Stimulated activated CD4-positive, alpha-beta T cell treated with anti-CD3 and anti-CD28 coated beads, Interleukin-15, amount 100 ng/mL, for 48 hours (primary cell): ENCODE measurements at regions not wholly inside any gene's neighbourhood (a gene's known extent, or its start where the extent isn't known, plus 50 kb on each side); places are given as distances from the start of the nearest gene placed in this dataset.

ENCODE experiments used
- DNase-seq, 2 donors: peaks; one replicate each; pipeline ENCODE4 v3.0.0-alpha.2; 2020; ENCODE audit warnings: low read depth in 2 of 2

DNA sequence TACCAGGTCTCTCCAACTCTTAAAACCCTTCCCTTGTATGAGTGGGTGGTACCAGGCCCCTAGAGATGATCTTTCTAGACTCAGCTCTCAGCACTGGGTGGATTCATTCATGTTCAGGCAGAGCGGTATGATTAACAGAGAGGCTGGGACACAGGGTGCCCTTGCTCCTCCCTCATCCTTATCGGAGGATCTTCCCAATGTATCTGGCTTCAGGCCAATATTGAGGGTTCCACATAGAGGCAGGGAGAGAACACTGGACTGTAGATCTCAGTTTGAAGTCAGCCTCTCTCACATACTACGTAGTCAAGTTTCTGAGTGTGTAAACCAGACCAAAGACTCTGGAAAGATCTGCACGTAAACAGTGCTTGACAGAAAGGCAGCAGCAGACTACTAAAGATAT, 366.2 kb downstream of the DHX35 start:
- no peak for DNase-seq

DNA sequence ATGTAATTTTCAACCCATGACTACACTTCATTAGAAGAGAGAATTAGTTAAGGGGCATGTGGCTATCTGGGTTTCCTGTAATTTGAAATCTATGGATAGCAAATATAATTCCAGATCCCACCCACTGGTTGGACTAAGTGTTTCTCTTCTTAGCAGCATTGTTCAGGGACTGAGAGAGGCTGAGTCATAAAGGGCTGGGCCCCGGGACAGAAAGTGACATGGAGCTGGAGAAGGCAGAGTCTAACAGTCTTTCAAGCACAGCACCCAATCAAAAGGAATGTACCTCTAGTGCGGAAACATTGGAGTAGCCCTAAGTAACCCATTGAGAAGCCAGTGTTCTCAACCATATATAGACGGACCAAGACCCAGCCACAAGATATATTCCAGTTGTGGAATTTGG, 363.9 kb downstream of the DHX35 start:
- DNase-seq, result no peak

GRCh38 chr20:39318911-39319310, 356.8 kb downstream of the DHX35 start:
- DNase-seq, result no peak

DNA sequence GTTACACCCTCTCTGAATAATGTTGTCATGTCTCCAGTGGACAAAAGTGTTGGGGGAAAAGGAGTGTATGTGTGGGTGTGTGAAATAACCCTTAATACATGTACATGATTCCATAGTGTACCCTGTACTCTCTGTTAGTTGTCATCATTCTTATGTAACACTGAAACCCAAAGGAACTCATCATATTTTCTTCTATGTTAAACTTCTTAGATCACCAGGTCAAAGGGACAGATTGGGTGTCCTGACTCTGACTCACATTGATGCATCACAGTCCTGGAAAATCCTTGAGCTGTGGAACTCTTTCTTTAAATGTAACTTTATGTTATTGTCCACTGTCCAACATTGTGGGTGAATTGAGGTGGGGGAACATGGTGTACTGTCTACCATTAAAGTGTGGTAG, 350.5 kb downstream of the DHX35 start:
- no peak for DNase-seq

DNA sequence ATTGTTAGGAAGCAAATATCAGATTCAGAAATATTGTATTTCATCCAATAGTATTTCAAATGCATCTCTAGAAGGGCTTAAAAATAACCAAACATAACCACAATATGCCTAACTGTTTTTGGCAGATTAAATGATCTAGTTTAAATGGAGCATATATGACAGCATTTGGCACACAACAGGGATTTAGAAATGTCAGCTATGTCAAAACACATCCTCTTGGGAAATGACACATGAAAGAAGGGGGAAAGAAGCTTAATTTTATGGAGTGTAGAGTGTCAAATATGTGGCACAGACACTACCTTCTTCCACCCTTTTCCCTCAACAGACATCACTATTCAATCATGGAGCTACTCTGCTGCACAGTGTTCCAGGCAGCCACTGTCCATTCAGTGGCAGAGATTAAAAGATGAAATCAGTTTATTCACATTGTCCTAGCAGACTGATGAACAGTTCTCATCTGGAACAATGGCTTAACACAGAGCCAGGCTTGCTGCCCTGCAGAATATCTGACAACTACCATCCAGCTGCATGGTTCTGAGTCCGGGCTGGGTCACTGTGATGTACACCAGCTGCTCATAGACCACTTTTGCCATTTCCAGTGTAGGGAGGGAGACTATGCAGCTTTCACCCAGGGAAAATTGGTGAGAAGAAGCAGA, 349.8 kb downstream of the DHX35 start:
- no peak for DNase-seq

- DNase-seq, result no peak
Observed at GRCh38 chr20:39310363-39310995, 348.3 kb downstream of the DHX35 start.

DNA sequence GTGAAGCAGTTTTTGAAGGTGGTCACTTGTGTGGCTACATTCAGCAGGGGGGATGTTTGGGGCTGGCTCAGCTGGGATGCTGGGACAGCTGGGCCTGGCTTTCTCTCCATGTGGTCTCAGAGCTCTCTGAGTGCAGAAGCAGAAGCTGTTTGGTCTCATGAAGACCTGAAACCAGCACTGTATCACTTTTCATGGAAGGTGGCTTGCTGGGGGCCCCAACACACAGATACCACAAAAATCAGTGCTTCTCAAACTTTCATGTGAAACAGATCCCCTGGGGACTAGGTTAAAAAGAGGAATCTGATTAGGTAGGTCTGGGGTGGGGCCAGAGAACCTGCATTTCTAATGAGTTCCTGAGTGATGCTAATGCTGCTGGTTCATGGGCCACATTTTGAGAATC, 347.3 kb downstream of the DHX35 start:
- DNase-seq, result no peak

DNA sequence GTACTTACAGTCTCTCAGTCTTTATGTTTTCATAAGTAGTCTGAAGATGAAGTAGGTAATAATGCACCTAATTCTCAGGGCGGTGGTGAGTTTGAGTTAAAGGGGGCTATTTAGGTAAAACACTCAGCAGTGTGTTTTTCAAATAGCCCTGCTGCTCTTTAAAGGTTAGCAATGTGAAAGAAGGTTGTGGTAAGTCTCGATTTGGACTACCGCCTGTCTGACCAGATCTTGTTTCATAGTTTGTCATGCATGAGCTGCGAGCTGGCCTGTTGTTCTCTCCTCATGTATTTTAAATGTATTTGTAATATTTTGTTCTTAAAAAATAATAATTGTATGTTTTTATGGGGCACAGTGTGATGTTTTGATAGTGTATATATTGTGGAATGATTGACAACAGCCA, 340.2 kb downstream of the DHX35 start:
- DNase-seq, result no peak

- no peak for DNase-seq
Observed at GRCh38 chr20:39299783-39300182, 337.6 kb downstream of the DHX35 start.

GRCh38 chr20:39298571-39299506, 336.7 kb downstream of the DHX35 start:
- no peak for DNase-seq

- no peak for DNase-seq
Observed at GRCh38 chr20:39298121-39298520, 336.0 kb downstream of the DHX35 start.

DNA sequence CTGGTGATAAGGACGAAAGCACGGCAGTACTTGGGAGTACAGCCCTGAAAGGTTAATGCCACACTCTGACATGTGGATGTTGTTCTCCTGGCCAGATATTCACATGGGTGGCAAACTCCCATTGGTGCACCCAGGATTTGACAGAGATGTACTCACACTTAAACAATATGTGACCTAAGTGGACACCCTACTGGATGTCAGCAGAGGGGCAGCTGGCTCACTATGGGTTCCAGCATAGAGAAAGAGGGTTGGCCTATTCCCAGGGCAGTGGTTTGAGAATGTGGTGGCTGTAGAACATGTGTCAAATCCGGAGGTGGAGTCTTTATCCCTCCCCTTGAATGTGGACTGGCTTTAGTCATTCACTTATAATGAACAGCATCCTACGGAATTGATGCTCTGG, 333.2 kb downstream of the DHX35 start:
- no peak for DNase-seq

DNA sequence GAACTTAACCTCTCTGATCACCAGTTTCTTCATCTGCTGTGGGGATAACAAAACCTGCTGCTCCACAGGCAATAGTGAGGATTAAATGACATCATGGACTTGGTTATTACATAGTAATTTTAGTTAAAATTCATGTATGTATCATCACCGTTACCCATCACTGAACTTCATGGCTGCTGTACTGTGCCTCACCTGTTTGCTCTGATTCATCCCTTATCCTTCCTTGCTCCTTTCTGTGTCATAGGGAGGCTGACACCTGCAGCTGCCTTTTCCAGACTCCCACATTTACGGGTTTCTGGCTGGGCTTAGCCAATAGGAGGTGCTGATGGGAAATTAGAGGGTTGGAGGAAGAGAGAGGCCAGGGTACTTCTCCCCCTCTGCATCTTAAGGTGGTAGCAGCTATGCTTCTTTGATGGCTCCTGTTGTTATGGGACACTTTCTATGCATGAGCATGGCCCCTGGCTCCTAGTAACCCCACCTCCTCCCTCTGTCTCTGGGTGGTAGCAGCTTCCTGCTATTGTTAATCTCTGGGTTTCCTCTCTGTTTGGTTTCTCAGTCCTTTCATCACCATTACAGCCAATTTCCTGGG, 332.1 kb downstream of the DHX35 start:
- DNase-seq, result no peak

DNA sequence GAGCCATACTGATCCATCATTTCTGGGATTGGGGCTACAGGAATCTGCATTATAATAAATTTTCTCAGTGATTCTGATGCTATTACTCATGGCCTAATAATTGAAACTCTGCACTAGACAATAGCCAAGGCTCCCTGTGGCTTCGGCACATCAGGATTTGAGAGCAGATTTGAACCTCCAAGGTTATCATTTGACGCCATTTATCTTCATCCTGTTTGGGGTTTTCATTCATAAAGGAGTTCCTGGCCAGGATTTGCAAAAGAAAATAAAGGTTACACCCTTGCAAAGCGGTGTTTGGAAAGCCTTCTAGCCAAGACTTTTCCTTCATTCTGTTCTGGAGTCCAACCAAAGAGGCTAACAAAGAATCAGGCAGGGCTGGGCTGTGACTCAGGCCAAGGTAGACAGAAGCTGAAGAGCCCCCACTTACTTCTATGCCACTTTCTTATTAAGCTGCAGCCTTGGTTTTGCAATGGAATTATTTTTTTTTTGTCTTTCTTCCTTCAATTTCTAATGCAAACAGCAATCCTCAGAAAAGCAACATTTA, 330.1 kb downstream of the DHX35 start:
- no peak for DNase-seq

DNA sequence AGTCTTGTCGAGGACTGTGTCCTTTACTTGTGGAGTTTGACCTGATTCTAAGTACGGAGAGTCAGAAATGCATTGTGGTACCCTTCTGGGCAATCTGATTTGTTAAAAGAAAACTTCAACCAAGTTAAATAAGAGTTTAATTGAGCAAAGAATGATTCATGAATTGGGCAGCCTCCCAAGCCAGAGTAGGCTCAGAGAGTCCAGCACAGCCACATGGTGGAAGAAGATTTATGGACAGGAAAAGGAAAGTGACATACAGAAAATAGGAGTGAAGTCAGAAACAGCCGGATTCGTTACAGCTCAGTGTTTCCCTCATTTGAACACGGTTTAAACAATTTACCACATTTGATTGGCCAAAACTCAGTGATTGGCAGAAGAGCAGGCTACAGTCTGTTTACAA, 329.2 kb downstream of the DHX35 start:
- no peak for DNase-seq

DNA sequence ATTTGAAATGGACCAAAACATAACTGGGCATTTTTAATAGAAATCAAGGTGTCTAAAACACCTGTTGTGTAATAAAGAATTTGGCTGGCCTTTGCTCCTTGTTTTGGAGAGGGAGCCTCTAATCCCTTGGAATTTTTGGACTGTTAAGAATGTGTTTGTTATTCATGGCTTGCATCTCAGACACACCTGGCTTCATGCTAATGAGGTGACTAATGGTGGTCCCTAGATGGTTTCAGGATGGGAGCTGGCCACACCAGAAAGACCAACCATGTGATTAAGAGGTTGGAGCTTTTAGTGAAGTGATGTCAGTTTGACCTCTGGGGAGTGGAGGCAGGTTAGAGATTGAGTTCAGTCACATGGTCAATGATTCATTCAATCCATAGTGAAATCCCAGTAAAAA, 328.4 kb downstream of the DHX35 start:
- DNase-seq, result no peak

GRCh38 chr20:39289831-39290230, 327.7 kb downstream of the DHX35 start:
- DNase-seq, result no peak

DNA sequence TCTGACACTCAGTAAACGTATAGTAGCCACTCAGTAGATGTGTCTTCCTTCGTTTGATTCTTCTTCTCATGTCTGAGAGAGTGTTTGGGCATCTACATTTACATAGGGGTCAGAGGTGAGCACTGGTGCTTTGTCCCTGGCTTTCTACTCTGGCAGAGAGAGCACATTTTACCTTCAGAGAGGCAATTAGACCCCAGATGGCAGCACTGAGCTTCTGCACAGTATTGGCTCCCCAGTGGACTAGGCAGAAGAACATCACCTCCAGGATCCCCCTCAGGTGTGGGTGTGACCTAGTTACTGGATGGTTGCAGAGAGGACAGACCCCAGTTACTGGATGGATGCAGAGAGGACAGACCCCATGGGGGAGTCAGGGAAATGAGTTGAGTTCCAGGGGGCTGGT, 327.2 kb downstream of the DHX35 start:
- no peak for DNase-seq

DNA sequence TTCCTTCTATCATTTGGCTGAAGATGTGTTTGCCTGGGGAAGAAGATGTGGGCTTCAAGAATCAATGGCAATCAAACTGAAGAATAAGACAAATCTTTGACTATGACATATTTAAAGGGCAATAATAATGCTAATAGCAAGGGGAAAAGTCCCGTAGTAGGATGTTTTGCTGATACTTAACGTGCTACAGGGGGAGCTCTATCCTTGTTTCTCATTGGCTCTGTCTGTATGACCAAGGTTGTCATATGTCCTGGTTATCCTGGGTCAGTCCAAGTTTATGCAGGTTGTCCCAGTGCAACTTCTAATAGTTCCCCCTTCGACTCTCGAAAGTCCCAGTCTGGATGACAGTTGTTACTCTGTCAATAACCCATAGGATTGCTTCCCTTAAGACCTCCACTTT, 321.3 kb downstream of the DHX35 start:
- DNase-seq, result no peak

GRCh38 chr20:39282619-39283092, 320.5 kb downstream of the DHX35 start:
- no peak for DNase-seq

DNA sequence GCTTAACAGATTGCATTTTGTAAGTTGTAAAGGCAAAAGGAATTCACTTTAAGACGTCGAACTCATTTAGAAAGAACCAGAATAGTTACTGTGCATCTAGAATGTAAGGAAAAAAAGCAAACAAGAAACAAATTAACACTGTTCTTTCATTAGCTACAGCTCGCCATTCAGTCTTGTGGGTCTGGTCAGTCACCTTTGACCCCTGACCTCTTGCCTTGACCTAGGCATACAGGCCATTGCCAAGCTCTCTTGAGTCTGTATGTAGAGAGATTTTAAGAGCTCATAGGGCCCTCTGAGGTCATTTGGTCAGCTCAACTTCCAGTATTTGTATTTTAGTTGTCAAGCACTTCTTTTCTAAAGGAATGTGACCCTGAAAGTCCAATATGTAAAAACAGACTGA, 318.7 kb downstream of the DHX35 start:
- no peak for DNase-seq

- DNase-seq, result no peak
Observed at GRCh38 chr20:39278230-39278788, 316.2 kb downstream of the DHX35 start.
